HG03025 (cell line): ENCODE measurements at regions not wholly inside any gene's neighbourhood (a gene's known extent, or its start where the extent isn't known, plus 50 kb on each side); places are given as distances from the start of the nearest gene placed in this dataset.
"Not testable (repeated sequence)": the region's sequence is repeated elsewhere in the genome, so short reads cannot be mapped to it uniquely, and the experiment has no call there.

Experiments
- ATAC-seq: cut with Tn5 transposase; IDR thresholded peaks from one replicate; pipeline ENCODE4 v1.9.1; 2021; ENCODE audit warnings: mild to moderate bottlenecking, moderate library complexity; ENCODE audit not compliant: unreplicated experiment, low FRiP score

- not testable (repeated sequence) for ATAC-seq
These were observed 159.6 kb downstream of the POLR1F start for GRCh38 chr7:19549246-19549645.

GRCh38 chr7:19537942-19538401 is 170.9 kb downstream of the POLR1F start:
- no peak for ATAC-seq

- ATAC-seq = no peak
These were observed 175.6 kb downstream of the POLR1F start for GRCh38 chr7:19533266-19533665.

- no peak for ATAC-seq
These were observed 178.0 kb downstream of the POLR1F start for GRCh38 chr7:19530852-19531251.

GRCh38 chr7:19530261-19530660 is 178.6 kb downstream of the POLR1F start:
- ATAC-seq = no peak

GRCh38 chr7:19526639-19527038 is 182.2 kb downstream of the POLR1F start:
- no peak for ATAC-seq

GRCh38 chr7:19522486-19522885 is 186.4 kb downstream of the POLR1F start:
- no peak for ATAC-seq

GRCh38 chr7:19520392-19520791 is 188.4 kb downstream of the POLR1F start:
- no peak for ATAC-seq

- ATAC-seq = no peak
These were observed 189.3 kb downstream of the POLR1F start for GRCh38 chr7:19519443-19520021.

- ATAC-seq = not testable (repeated sequence)
These were observed 191.3 kb downstream of the POLR1F start for GRCh38 chr7:19517546-19517945.

GRCh38 chr7:19508821-19509220 is 200.0 kb downstream of the POLR1F start:
- ATAC-seq = no peak

- no peak for ATAC-seq
These were observed 200.7 kb downstream of the POLR1F start for GRCh38 chr7:19508124-19508523.

- ATAC-seq = no peak
These were observed 216.9 kb downstream of the POLR1F start for GRCh38 chr7:19491821-19492452.

- no peak for ATAC-seq
These were observed 217.5 kb downstream of the POLR1F start for GRCh38 chr7:19491371-19491770.

GRCh38 chr7:19489162-19489820 is 219.5 kb downstream of the POLR1F start:
- no peak for ATAC-seq

- ATAC-seq = no peak
These were observed 220.8 kb downstream of the POLR1F start for GRCh38 chr7:19488056-19488455.

- ATAC-seq = no peak
These were observed 226.2 kb downstream of the POLR1F start for GRCh38 chr7:19482628-19483027.

GRCh38 chr7:19480383-19480782 is 228.5 kb downstream of the POLR1F start:
- no peak for ATAC-seq

GRCh38 chr7:19470031-19470430 is 238.8 kb downstream of the POLR1F start:
- no peak for ATAC-seq

- no peak for ATAC-seq
These were observed 243.0 kb downstream of the POLR1F start for GRCh38 chr7:19465861-19466260.

- no peak for ATAC-seq
These were observed 244.1 kb downstream of the POLR1F start for GRCh38 chr7:19464751-19465150.

- no peak for ATAC-seq
These were observed 244.6 kb downstream of the POLR1F start for GRCh38 chr7:19464241-19464640.
